ENCODE measurements at regions not wholly inside any gene's neighbourhood (a gene's known extent, or its start where the extent isn't known, plus 50 kb on each side); places are given as distances from the start of the nearest gene placed in this dataset.

DNA sequence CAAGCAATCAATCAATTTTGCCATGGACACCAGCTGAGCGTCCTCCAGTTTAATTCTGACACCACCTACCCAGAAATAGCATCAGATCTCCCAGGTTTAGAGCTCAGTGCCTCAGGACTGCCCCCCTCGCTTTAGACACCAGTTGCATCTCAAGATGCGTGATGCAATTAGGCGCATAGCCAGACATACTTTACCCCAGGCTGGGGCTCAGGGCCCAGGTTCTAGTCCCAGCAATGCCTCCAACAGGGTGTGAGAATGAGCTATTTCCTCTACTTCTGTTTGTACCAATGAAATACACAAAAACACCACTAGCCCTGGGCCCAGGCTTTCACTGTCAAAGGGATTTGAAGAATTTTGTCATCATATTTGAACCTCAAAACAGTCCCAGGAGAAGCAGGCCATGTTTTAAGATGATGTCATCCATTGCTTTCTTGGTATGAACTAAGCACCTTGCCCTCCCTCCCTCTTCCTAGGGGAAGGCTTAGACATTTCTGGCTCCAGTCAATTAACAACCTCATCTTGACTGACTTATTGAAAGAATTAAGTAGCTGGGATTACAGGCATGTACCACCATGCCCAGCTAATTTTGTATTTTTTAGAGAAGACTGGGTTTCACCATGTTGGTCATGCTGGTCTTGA is 61.5 kb upstream of the INCENP start:
- no peak overlapping the region for H3K4me3 ChIP-seq (ENCODE audit: low read depth, low read length)
- no peak for TF ChIP-seq CTCF (IDR thresholded peaks at IDR 0.05; ENCODE audit: low read depth, low read length)

DNA sequence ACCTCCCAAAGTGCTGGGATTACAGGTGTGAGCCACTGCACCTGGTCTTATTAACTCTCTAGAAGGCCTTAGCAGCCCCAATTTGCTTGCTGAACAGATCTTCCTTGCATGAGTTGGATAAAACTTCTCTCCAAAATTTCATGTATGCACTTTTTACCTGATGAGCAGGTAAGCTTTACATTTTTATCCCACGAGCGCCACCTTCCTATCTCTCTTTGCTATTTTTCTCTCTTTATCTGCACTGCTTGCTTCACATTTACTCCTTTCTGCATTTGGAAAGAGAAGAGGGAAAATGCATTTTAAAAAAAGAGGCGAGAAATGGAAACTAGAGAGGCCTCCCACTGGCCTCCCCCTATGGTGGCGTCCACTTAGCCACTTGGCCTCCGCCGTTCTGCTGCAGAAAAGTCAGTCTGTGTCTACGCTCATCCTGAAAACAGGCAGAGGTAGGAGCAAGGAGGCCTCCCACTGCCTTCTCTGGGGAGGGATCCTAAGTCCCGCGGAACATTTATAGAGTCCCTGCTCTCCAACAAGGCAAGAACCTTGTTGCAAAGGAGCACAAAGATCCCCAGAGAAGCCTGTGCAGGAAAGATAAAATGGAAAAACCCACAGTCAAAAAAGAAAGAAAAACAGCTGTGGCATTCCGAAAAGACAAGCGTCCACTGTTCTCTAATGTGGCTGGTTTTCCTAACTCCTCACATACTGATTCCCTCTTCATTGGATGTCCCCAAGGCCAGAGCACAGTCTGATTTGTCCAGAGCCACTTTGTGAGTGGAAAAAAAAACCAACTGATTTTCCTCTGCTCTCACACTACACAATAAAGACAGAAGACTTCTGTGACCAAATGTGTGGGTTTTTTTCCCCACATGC is 62.2 kb upstream of the INCENP start:
- no peak for TF ChIP-seq CTCF (IDR thresholded peaks at IDR 0.05; ENCODE audit: low read depth, low read length)
- H3K4me3 ChIP-seq (ENCODE audit: low read depth, low read length): no peak overlapping the region

- no peak for TF ChIP-seq CTCF (IDR thresholded peaks at IDR 0.05; ENCODE audit: low read depth, low read length)
- no peak overlapping the region for H3K4me3 ChIP-seq (ENCODE audit: low read depth, low read length)
These were observed 66.7 kb upstream of the INCENP start for GRCh38 chr11:62057069-62057468.

DNA sequence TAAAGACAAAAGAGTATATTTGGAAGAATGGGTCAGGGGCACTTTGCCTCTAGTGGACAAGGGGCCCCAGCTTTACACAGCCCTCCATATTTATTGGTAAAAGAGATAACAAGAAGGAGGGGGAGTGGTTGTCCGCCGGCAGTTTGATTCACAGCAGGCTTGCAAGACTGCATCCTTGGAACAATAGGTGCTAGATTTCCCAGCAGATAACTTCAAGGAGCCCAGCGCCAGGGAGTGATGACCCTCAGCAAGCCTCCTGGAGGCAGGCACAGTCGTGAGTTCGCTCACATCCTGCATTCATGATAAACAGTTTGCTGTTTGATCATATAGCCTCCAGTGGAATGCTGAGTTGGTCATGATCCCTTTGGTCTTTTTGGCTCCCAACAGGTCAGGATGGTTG is 67.8 kb upstream of the INCENP start:
- TF ChIP-seq CTCF (IDR thresholded peaks at IDR 0.05; ENCODE audit: low read depth, low read length): no peak
- no peak overlapping the region for H3K4me3 ChIP-seq (ENCODE audit: low read depth, low read length)

DNA sequence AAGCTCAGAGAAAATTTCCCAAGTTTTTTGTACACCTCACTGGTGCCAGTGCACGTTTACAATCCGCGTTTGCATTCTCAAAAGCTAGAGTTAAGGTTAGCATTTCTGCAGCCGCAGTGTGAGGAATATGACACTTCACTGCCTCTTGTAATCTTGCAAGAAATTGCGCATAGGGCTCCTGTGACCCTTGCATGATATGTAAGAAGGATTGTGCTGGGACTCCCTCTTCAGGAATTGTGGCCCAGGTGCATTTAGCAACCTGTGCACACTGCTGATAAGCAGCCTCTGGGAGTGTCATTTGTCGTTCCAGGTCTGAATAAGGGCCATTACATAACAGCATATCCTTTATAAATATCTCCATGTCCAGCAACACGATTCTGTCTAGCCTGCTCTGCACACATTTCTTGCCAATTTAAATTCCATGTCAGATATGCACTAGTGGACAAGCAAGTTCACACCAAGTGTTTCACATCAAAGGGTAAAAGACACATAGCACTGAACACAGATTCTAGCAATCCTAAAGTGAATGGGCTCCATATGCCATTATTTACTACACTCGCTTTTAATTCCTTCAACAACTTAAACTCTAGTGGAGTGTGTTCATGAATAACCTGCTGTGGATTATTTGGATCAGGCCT is 69.2 kb upstream of the INCENP start:
- TF ChIP-seq CTCF (IDR thresholded peaks at IDR 0.05; ENCODE audit: low read depth, low read length): no peak

DNA sequence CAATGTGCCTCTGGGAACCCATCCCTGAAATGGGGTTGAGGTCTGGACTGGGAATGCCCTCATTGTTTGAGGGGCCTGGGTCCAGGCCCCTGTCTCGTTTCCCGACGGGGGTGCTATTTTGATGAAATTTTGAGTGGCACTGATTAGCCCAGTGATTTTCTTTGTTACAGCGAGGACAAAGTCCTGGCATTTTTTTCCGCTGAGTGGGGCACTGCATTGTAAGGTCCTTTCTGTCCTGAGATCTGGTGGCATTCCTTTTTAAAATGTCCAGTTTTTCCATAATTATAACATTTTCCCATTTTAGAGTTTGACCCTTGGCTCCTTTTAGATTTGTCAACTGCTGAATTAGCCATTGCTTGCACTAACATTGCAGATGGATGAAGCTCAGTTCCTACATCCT is 69.7 kb upstream of the INCENP start:
- H3K4me3 ChIP-seq (ENCODE audit: low read depth, low read length): no peak overlapping the region
- TF ChIP-seq CTCF (IDR thresholded peaks at IDR 0.05; ENCODE audit: low read depth, low read length): no peak

More for the DNA sequence above, 69.2 kb upstream of the INCENP start:
- no peak overlapping the region for H3K4me3 ChIP-seq (ENCODE audit: low read depth, low read length)

- no peak for TF ChIP-seq CTCF (IDR thresholded peaks at IDR 0.05; ENCODE audit: low read depth, low read length)
- H3K4me3 ChIP-seq (ENCODE audit: low read depth, low read length): no peak overlapping the region
These were observed 73.1 kb upstream of the INCENP start for GRCh38 chr11:62050716-62051115.

All from WI38 (cell line).